ENCODE measurements at regions not wholly inside any gene's neighbourhood (a gene's known extent, or its start where the extent isn't known, plus 50 kb on each side); places are given as distances from the start of the nearest gene placed in this dataset.

DNA sequence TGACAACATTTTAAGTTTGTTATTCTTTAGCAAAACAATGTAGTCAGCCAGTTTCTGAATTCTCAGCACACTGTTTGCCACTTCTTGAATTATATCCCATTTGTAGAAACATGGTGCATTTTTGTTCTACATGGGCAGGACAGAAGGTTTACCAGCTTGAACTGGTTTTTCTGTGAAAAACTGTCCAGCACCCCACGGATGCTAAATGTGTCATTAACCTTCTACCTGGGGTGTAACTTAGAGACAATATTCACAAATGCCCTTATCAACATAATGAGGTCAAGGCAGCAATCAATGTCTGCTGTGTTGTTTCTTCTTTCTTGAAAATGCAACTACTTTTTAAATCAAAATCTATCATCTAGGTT is 702.6 kb downstream of the CENPC start:
- intact Hi-C loops (cut with micrococcal nuclease), result no loop called here
- no TSS peak for BruUV-seq (replicated peaks)

DNA sequence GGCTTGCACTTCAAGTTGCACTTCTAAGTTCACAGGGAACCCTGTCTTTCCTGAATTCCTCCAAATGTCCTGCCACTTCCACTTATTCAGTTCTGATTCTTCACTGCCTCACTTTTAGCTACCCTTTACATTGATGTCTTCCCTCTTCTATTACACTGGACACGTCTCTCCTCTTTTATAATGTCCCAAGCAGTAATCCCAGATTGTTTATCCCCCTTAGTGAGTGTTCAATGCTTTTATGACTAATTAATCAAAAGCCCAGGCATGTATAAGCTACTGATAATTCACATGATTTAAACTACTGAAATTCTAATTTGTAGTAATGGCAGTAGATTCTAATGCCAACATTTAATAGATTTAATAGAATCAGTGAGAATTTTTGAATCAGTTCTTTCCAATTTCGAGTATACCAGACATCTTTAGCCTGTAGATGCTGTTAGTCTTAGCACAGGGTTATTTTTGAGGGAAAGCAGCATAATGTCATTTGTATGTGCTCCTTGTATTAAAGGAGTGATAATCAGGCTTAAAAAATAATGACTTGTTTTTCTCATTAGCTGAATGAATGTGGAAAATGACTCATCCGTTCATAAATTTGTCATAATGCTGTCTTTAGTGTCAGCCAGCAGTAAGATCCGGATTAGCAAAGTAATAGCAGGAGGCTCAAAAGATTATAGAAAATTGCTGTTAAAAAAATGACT is 703.1 kb downstream of the CENPC start:
- Mint-ChIP-seq H3K9me3 (ENCODE audit: unreplicated experiment) (peaks cover 9% of the 10 kb centered on the region), H3K4me3 (ENCODE audit: unreplicated experiment) (no peak overlapping the region), H3K36me3 (ENCODE audit: insufficient read depth, unreplicated experiment) (no peaks in the 10 kb centered on the region), H3K27me3 (ENCODE audit: insufficient read depth, unreplicated experiment) (no peaks in the 10 kb centered on the region), H3K4me1 (ENCODE audit: insufficient read depth, unreplicated experiment) (no peaks in the 10 kb centered on the region), H3K27ac (ENCODE audit: low read depth, unreplicated experiment) (no peak overlapping the region)
- TF ChIP-seq CTCF (IDR thresholded peaks at IDR 0.05; ENCODE audit: unreplicated experiment), result no peak
- no TSS peak for BruUV-seq (replicated peaks)
- ChIA-PET CTCF (no interaction called here), POLR2A (interaction anchor here (0.8 kb wide), 1 partner anchor 9 kb away, joined by 3 read pairs; no protein-coding TSS in a partner anchor)
- intact Hi-C loops (cut with micrococcal nuclease), result no loop called here
- no peak for DNase-seq (ENCODE audit: unreplicated experiment)

More for the DNA sequence above, 702.6 kb downstream of the CENPC start:
- no peaks in the 10 kb centered on the region for H3K36me3 Mint-ChIP-seq (ENCODE audit: insufficient read depth, unreplicated experiment)
- H3K4me1 Mint-ChIP-seq (ENCODE audit: insufficient read depth, unreplicated experiment), result no peaks in the 10 kb centered on the region
- ChIA-PET CTCF (no interaction called here), POLR2A (no interaction called here)
- TF ChIP-seq CTCF (IDR thresholded peaks at IDR 0.05; ENCODE audit: unreplicated experiment), result no peak
- no peaks in the 10 kb centered on the region for H3K27me3 Mint-ChIP-seq (ENCODE audit: insufficient read depth, unreplicated experiment)
- H3K27ac Mint-ChIP-seq (ENCODE audit: low read depth, unreplicated experiment), result no peak overlapping the region
- no peak for DNase-seq (ENCODE audit: unreplicated experiment)
- H3K9me3 Mint-ChIP-seq (ENCODE audit: unreplicated experiment), result peaks cover 9% of the 10 kb centered on the region
- H3K4me3 Mint-ChIP-seq (ENCODE audit: unreplicated experiment), result no peak overlapping the region

DNA sequence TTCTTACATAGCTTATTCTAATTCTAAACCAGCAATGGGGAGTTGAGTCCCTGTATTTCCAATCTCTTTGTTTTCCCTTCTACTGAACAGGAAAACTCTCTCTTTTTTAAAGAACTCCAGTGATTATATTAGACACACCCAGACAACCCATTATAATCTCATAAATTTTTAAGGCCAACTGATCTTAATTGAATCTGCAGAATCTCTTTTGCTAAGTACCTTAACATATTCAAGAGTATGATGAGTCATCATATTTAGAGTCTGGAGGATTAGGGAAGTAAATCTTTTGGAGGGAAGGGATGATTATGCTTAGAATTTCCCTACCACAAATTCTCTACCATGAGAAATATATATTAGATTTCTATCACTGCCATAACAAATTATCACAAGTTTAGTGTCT is 705.1 kb downstream of the CENPC start:
- H3K4me1 Mint-ChIP-seq (ENCODE audit: insufficient read depth, unreplicated experiment), result no peaks in the 10 kb centered on the region
- no peak overlapping the region for H3K27ac Mint-ChIP-seq (ENCODE audit: low read depth, unreplicated experiment)
- TF ChIP-seq CTCF (IDR thresholded peaks at IDR 0.05; ENCODE audit: unreplicated experiment), result no peak
- BruUV-seq (replicated peaks), result no TSS peak
- POLR2A ChIA-PET, result no interaction called here
- DNase-seq (ENCODE audit: unreplicated experiment), result no peak
- H3K27me3 Mint-ChIP-seq (ENCODE audit: insufficient read depth, unreplicated experiment), result no peaks in the 10 kb centered on the region
- no peak overlapping the region for H3K4me3 Mint-ChIP-seq (ENCODE audit: unreplicated experiment)
- no peaks in the 10 kb centered on the region for H3K36me3 Mint-ChIP-seq (ENCODE audit: insufficient read depth, unreplicated experiment)
- intact Hi-C loops (cut with micrococcal nuclease), result no loop called here
- CTCF ChIA-PET, result no interaction called here
- peaks cover 9% of the 10 kb centered on the region for H3K9me3 Mint-ChIP-seq (ENCODE audit: unreplicated experiment)

DNA sequence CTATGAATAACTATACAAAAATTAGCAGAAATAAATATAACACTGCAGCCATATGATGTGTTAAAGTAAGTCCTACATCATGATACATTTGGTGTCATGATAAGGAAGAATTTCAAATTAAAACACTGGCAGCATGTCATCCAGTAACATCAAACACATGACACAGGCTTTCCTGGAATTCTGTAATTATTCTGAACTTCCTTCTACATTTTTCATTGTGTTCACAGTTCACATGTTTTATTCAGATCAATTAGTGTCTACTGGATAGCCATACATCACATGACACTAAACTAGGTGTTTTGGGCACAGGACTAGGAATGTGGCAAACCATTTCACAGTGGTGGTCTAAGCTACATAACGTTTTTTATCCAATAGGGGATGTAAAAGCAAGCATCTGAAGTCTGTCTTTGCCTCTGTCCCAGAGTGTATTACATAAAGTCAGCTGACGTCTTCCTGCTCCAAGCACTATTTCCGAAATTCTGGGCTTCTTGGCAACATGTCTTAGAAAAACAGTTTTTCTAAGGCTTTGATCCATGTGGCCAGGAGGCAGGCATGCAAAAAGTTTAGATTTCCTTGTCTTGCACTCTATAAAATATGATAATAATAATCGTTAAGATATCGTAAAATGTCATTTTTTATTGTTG is 707.9 kb downstream of the CENPC start:
- no TSS peak for BruUV-seq (replicated peaks)
- Mint-ChIP-seq H3K27me3 (ENCODE audit: insufficient read depth, unreplicated experiment) (no peaks in the 10 kb centered on the region), H3K9me3 (ENCODE audit: unreplicated experiment) (peaks cover 9% of the 10 kb centered on the region), H3K27ac (ENCODE audit: low read depth, unreplicated experiment) (no peak overlapping the region), H3K4me1 (ENCODE audit: insufficient read depth, unreplicated experiment) (no peaks in the 10 kb centered on the region), H3K4me3 (ENCODE audit: unreplicated experiment) (no peak overlapping the region), H3K36me3 (ENCODE audit: insufficient read depth, unreplicated experiment) (no peaks in the 10 kb centered on the region)
- no peak for DNase-seq (ENCODE audit: unreplicated experiment)
- CTCF ChIA-PET, result interaction anchor here (0.6 kb wide), 1 partner anchor 29 kb away, joined by 3 read pairs; no protein-coding TSS in a partner anchor
- POLR2A ChIA-PET, result no interaction called here
- intact Hi-C loops (cut with micrococcal nuclease), result no loop called here
- no peak for TF ChIP-seq CTCF (IDR thresholded peaks at IDR 0.05; ENCODE audit: unreplicated experiment)
